Ecto neural progenitor cell (in vitro differentiated cells): ENCODE measurements at regions not wholly inside any gene's neighbourhood (a gene's known extent, or its start where the extent isn't known, plus 50 kb on each side); places are given as distances from the start of the nearest gene placed in this dataset.
"Not testable (repeated sequence)": the region's sequence is repeated elsewhere in the genome, so short reads cannot be mapped to it uniquely, and the experiment has no call there.

ENCODE experiments used
- DNase-seq: peaks from one replicate; pipeline ENCODE4 v3.0.0-alpha.2; 2018; ENCODE audit warnings: low spot score

DNA sequence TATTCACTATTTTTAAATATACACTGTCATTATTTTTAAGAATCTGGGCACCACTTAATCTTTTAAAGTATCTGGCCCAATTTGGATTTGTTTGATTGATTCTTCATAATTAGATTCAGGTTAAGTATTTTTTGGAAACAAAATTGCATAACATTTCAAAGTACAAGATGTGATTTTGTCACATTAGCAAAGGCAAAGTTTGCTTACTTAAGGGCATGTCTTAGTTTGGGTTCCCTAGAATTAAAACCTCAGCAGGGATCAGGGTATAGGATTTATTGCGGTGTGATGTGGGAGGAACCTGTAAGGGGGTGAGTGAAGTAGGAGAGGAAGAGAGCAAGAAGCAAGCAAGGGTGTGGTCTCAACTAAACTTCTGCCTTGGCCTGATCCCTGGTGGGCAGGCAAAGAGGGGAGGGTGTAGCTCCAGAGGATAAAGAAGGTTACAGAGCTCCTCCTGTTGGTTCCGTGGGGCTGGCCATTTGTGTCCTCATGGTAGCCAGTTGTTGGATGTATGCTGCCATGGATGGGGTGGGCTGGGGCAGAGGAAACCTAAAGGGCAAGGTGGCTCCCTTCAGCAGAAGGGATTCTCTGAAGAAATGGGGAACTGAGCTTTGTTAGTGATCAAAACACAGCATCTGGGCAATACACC lies 668.7 kb upstream of the SLC35B3 start:
- DNase-seq, result no peak

- no peak for DNase-seq
These were observed 666.6 kb upstream of the SLC35B3 start for GRCh38 chr6:9101920-9102319.

GRCh38 chr6:9100869-9101580 lies 665.7 kb upstream of the SLC35B3 start:
- no peak for DNase-seq

DNA sequence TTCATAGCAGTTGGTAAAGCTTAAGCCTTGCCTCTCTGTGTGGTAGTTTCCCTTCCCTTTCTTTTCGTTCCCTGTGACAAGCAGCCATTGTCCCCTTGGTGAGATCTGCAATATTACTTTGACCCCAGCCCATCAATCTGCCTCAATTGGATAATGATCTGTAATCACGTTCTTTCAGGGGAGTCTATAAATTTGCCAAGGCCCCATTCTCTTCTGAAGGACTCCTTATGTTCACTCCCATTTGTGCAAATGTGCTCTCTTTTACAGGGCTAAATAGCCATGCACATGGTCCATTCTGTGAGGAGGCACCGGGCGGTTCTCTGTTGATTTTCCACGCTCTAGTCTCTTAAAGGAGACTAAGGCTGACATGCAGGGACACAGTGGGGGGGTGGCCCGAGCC lies 660.4 kb upstream of the SLC35B3 start:
- peak; percentile 80 for DNase-seq

DNA sequence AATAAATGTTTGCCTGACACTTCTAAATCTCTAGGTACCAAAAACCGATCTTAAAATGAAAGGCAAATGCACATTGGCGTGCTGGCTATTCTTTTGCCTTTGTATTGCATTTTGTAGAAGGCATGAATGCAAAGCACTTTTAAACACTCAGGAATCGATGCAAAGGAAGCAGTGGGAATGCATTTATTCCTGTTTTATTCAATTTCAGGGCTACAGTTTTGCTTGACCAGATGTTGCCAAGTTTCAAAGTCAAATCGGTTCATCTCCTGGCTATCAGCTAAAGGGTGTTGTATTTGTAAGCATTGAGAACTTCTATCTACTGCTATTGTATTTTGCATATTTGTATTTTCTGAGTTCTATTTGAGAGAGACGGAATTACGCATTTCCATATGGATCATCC lies 659.8 kb upstream of the SLC35B3 start:
- DNase-seq, result no peak

- DNase-seq, result no peak
These were observed 654.4 kb upstream of the SLC35B3 start for GRCh38 chr6:9089724-9090123.

GRCh38 chr6:9087470-9087869 lies 652.1 kb upstream of the SLC35B3 start:
- no peak for DNase-seq

DNA sequence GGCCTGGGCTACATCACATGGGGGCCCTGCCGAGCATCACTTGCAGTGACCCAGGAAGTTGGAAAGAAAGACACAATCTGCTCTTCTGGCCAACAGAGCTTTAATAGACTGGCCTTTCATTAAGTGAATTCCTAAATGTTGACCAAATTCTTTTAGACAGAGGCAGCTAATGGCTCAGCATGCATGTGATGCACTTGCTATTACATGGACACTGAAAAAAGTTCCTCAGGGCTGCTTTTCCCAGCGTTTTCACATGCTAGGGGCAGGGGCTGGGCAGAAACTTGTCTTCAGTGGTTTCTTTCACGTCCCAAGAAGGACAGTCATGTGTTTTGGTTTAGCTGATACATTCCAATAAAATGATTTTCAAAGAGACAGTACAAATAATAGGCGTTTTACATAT lies 651.0 kb upstream of the SLC35B3 start:
- DNase-seq, result no peak

DNA sequence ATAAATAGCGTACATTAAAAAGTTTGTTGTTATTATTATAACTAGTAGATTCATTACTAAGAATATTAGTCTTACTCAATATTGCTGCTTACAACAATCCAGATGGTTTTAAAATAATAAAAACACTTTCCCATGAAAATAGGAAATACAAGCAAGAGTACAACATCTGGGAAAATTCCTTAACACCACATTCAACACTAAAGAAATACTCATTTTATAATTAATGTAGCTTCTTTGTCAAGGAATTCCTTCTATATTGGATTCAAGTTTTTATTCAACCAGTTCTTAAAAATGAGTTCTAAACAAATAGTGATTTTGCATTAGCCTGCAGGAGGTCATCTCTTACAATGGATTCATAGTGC lies 650.3 kb upstream of the SLC35B3 start:
- no peak for DNase-seq

DNA sequence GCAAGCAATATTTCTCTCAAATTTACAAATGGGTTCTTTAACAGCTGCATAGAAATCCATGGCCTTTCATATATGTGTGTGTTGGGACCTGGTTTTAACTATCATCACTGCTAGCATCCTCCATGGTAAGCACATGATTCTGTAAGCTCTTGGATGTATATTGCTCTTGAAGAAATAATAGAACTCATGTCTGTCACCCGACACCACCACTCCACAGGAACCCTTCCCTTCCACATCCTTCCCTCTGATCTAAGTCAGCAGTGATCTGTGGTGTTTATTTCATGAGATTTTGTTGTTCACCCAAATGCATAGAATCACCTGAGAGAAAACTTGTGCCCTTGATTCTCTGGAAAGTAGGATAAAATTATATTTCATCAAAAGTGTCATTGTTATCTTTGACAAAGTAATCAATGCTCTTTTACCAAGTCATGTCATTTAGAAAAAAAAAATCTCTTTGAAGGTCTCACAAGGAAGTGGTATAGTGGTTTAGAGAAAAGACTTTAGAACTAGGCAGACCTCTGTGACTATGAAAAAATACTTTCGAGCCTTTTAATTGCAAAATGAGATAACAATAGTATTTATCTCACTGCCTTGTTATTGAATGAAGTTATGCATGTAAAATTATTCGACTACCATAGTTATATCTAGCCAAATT lies 649.8 kb upstream of the SLC35B3 start:
- DNase-seq, result no peak

- DNase-seq, result no peak
These were observed 647.8 kb upstream of the SLC35B3 start for GRCh38 chr6:9083108-9083507.

GRCh38 chr6:9066726-9067125 lies 631.4 kb upstream of the SLC35B3 start:
- DNase-seq, result no peak

DNA sequence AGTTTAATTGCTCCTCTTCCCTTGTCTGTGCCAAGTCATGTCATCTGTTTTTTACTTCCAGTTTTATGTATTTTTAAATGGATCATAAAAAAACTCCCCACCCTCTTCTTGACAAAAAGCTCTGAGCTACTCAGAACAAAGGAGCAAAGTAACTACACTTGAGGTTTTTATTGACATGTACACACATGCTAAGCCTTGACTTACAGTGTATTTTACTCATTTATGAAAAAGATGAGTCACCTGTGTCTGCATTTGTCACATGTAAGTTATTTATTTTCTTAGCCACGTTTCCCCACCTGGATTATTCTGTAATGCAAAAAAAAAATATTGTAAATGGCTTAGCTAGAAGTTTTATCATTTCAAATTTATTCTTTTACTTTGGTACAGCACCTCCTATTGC lies 628.8 kb upstream of the SLC35B3 start:
- DNase-seq, result no peak

- DNase-seq, result no peak
These were observed 627.3 kb upstream of the SLC35B3 start for GRCh38 chr6:9062596-9062995.

GRCh38 chr6:9057937-9058336 lies 622.6 kb upstream of the SLC35B3 start:
- no peak for DNase-seq

DNA sequence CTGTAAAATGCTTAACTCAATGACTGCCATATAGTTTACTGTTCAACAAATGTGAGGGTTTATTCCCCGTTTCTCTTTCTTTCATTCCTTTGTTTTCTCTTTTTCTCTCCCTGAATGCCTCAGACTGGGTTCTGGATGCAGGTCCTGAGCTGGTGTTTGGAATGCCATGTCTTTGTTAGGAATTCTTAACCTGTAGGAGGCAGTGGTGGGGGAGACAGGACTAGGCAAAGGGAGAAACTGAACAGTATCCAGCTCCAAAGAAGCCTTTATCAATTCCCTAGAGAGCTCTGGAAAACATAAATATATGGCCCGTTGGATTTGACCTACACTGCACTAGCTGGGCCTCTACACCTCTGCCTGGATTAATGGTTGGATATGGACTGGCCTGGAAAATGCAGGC lies 621.2 kb upstream of the SLC35B3 start:
- DNase-seq, result no peak

- DNase-seq, result no peak
These were observed 609.1 kb upstream of the SLC35B3 start for GRCh38 chr6:9044426-9044825.

- no peak for DNase-seq
These were observed 605.4 kb upstream of the SLC35B3 start for GRCh38 chr6:9040718-9041117.

DNA sequence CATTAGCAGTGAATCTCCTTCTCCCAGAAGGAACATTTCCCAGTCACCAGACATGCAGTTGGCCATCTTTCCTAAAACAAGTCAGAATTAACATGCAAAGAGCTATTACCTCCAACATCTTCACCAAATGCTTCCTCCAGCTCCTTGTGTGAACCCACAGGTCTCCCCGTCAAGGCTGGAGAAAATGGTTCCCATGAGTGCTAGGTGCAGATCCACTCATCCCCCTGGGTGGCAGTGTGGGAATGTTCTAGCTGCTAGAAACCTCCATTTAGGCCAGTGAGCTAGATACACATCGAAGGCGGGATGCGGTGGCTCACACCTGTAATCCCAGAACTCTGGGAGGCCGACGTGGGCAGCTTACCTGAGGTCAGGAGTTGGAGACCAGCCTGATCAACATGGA lies 603.9 kb upstream of the SLC35B3 start:
- DNase-seq, result no peak

- DNase-seq, result no peak
These were observed 592.7 kb upstream of the SLC35B3 start for GRCh38 chr6:9028086-9028485.

DNA sequence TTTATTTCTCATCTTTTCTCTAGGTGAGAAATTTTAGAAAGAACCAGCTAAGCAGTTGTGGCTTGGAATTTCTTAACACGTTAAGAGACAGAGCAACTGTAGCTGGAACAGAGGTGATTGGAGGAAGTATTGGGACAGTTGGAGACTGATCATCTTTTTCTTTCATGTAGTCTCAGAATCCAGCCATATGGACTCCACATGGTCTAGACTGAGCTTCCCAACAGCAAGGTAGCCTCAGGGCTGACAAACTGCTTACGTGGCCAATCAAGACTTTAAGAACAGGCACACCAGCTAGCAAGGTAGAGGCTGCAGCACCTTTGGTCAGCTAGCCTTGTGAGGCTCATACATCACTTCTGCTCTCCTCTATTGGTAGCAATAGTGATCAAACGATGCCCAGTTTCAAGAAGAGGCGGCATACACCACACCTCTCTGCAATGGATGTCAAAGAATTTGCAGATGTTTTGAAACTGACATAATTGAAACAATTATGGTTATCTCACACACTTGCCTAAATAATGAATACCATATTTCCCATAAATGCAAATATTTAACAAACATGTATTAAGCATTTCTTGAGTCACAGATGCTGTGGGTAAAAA lies 590.5 kb upstream of the SLC35B3 start:
- no peak for DNase-seq

DNA sequence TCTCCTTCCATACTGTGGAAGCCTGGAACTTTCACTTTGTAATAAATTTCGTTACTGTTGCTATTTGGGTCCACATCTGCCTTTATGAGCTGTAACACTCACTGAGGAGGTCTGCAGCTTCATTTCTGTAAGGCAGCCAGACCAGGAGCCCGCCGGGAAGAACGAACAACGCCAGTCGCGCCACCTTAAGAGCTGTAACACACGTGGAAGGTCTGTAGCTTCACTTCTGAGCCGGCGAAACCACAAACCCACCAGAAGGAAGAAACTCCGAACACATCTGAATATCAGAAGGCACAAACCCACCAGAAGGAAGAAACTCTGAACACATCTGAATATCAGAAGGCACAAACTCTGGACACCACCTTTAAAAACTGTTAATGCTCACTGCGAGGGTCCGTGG lies 589.9 kb upstream of the SLC35B3 start:
- DNase-seq, result no peak

DNA sequence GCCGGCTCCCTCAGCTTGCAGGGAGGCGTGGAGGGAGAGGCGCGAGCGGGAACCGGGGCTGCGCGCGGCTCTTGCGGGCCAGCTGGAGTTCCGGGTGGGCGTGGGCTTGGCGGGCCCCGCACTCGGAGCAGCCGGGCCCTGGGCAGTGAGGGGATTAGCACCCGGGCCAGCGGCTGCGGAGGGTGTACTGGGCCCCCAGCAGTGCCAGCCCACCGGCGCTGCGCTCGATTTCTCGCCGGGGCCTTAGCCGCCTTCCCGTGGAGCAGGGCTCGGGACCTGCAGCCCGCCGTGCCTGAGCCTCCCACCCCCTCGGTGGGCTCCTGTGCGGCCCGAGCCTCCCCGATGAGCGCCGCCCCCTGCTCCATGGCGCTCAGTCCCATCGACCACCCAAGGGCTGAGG lies 588.9 kb upstream of the SLC35B3 start:
- DNase-seq, result not testable (repeated sequence)
